BLaER1 treated with 17β-estradiol and CSF1 and Interleukin-3, amounts not matched to agents 10 nM and 100 nM (cell line): ENCODE measurements at regions not wholly inside any gene's neighbourhood (a gene's known extent, or its start where the extent isn't known, plus 50 kb on each side); places are given as distances from the start of the nearest gene placed in this dataset.
"Not testable (repeated sequence)": the region's sequence is repeated elsewhere in the genome, so short reads cannot be mapped to it uniquely, and the experiment has no call there.

ENCODE experiments used
- H3K27ac ChIP-seq, 11 experiments: shearing (Covaris generic); formaldehyde crosslinking; 2 replicates each; pipeline ENCODE4 v1.8.1; 2022
- H3K27me3 ChIP-seq, 11 experiments: shearing (Covaris generic); formaldehyde crosslinking; 2 replicates each; pipeline ENCODE4 v1.8.1; 2022
- H3K36me3 ChIP-seq, 11 experiments: shearing (Covaris generic); formaldehyde crosslinking; 2 replicates each; pipeline ENCODE4 v1.8.1; 2022
- H3K4me1 ChIP-seq, 10 experiments: shearing (Covaris generic); formaldehyde crosslinking; 2 replicates each; pipeline ENCODE4 v1.8.1; 2022
- H3K4me2 ChIP-seq, 11 experiments: shearing (Covaris generic); formaldehyde crosslinking; 2 replicates each; pipeline ENCODE4 v1.8.1; 2022
- H3K4me3 ChIP-seq, 10 experiments: shearing (Covaris generic); formaldehyde crosslinking; 2 replicates each; pipeline ENCODE4 v1.8.1; 2022
- H3K9ac ChIP-seq, 11 experiments: shearing (Covaris generic); formaldehyde crosslinking; 2 replicates each; pipeline ENCODE4 v1.8.1; 2022
- H3K9me3 ChIP-seq, 11 experiments: shearing (Covaris generic); formaldehyde crosslinking; replicated peaks in 1 of 11; 2 replicates each; pipeline ENCODE4 v1.8.1; 2022
- H4K20me1 ChIP-seq, 11 experiments: shearing (Covaris generic); formaldehyde crosslinking; 2 replicates each; pipeline ENCODE4 v1.8.1; 2022
- Cebpa-rat ChIP-seq, 11 experiments: shearing (Covaris generic); IDR thresholded peaks; 2 replicates each; pipeline ENCODE4 v1.8.1; 2022

- no peak for TF ChIP-seq Cebpa-rat (IDR thresholded peaks at IDR 0.05)
- Histone ChIP-seq H3K4me2 (no peak overlapping the region), H3K9ac (no peak overlapping the region), H4K20me1 (no peaks in the 10 kb centered on the region), H3K4me1 (no peaks in the 10 kb centered on the region), H3K27me3 (no peaks in the 10 kb centered on the region), H3K27ac (no peak overlapping the region), H3K9me3 (no peaks in the 10 kb centered on the region), H3K4me3 (no peak overlapping the region), H3K36me3 (no peaks in the 10 kb centered on the region)
Measured at GRCh38 chr3:165981318-165981717, 144.1 kb upstream of the BCHE start.

GRCh38 chr3:165960825-165961224 is 123.6 kb upstream of the BCHE start:
- not testable (repeated sequence) for H3K27ac ChIP-seq, H3K27me3 ChIP-seq, H3K4me3 ChIP-seq, H3K4me2 ChIP-seq, H3K4me1 ChIP-seq, H3K9me3 ChIP-seq, H3K36me3 ChIP-seq, H4K20me1 ChIP-seq, H3K9ac ChIP-seq

GRCh38 chr3:165954171-165954570 is 116.9 kb upstream of the BCHE start:
- Histone ChIP-seq H3K9me3 (no peaks in the 10 kb centered on the region), H3K27ac (no peak overlapping the region), H3K4me3 (no peak overlapping the region), H3K4me1 (no peaks in the 10 kb centered on the region), H3K27me3 (no peaks in the 10 kb centered on the region), H3K4me2 (no peak overlapping the region), H3K9ac (no peak overlapping the region), H4K20me1 (no peaks in the 10 kb centered on the region), H3K36me3 (no peaks in the 10 kb centered on the region)
- TF ChIP-seq Cebpa-rat (IDR thresholded peaks at IDR 0.05), result no peak

- no peaks in the 10 kb centered on the region for H3K9me3 ChIP-seq
- no peak overlapping the region for H3K4me2 ChIP-seq
- H3K9ac ChIP-seq, result no peak overlapping the region
- no peaks in the 10 kb centered on the region for H3K36me3 ChIP-seq
- no peak overlapping the region for H3K4me3 ChIP-seq
- H3K4me1 ChIP-seq, result 0 out of 20 replicates have a peak, but pooled peaks cover 0 to 5% (median 0%) of the 10 kb centered on the region in 10 experiments
- TF ChIP-seq Cebpa-rat (IDR thresholded peaks at IDR 0.05), result no peak
- no peaks in the 10 kb centered on the region for H4K20me1 ChIP-seq
- H3K27me3 ChIP-seq, result no peaks in the 10 kb centered on the region
- no peak overlapping the region for H3K27ac ChIP-seq
Measured at GRCh38 chr3:165946360-165946759, 109.1 kb upstream of the BCHE start.

- Histone ChIP-seq H3K36me3 (no peaks in the 10 kb centered on the region), H3K4me1 (no peaks in the 10 kb centered on the region), H3K9ac (no peak overlapping the region), H3K4me3 (no peak overlapping the region), H4K20me1 (no peaks in the 10 kb centered on the region), H3K4me2 (no peak overlapping the region), H3K27ac (no peak overlapping the region), H3K9me3 (peaks cover 0 to 11% (median 5%) of the 10 kb centered on the region in 11 experiments; a peak in 8 of 22 replicates), H3K27me3 (no peaks in the 10 kb centered on the region)
- TF ChIP-seq Cebpa-rat (IDR thresholded peaks at IDR 0.05), result no peak
Measured at GRCh38 chr3:165938986-165939540, 101.8 kb upstream of the BCHE start.

GRCh38 chr3:165936081-165936480 is 98.9 kb upstream of the BCHE start:
- not testable (repeated sequence) for H3K36me3 ChIP-seq, H3K4me1 ChIP-seq, H3K9ac ChIP-seq, H3K4me3 ChIP-seq, H3K4me2 ChIP-seq, H4K20me1 ChIP-seq, H3K27me3 ChIP-seq, H3K27ac ChIP-seq
- peaks cover 0 to 11% (median 5%) of the 10 kb centered on the region in 11 experiments; a peak in 8 of 22 replicates for H3K9me3 ChIP-seq

GRCh38 chr3:165924301-165924791 is 87.1 kb upstream of the BCHE start:
- not testable (repeated sequence) for H3K27ac ChIP-seq, H3K4me2 ChIP-seq, H3K27me3 ChIP-seq, H3K4me1 ChIP-seq, H4K20me1 ChIP-seq, H3K36me3 ChIP-seq, H3K9me3 ChIP-seq, H3K9ac ChIP-seq, H3K4me3 ChIP-seq

GRCh38 chr3:165920984-165921383 is 83.8 kb upstream of the BCHE start:
- Histone ChIP-seq H4K20me1 (no peaks in the 10 kb centered on the region), H3K4me1 (no peaks in the 10 kb centered on the region), H3K36me3 (no peaks in the 10 kb centered on the region), H3K4me3 (no peak overlapping the region), H3K27ac (no peak overlapping the region), H3K9ac (no peak overlapping the region), H3K9me3 (peaks cover 7 to 16% (median 11%) of the 10 kb centered on the region in 11 experiments; a peak in 18 of 22 replicates), H3K4me2 (no peak overlapping the region), H3K27me3 (no peaks in the 10 kb centered on the region)
- TF ChIP-seq Cebpa-rat (IDR thresholded peaks at IDR 0.05), result no peak

- Histone ChIP-seq H3K4me3 (no peak overlapping the region), H3K9me3 (peaks cover 7 to 12% (median 11%) of the 10 kb centered on the region in 11 experiments; a peak in 18 of 22 replicates), H3K27me3 (no peaks in the 10 kb centered on the region), H3K9ac (no peak overlapping the region), H3K27ac (no peak overlapping the region), H3K4me1 (no peaks in the 10 kb centered on the region), H3K36me3 (no peaks in the 10 kb centered on the region), H4K20me1 (no peaks in the 10 kb centered on the region), H3K4me2 (no peak overlapping the region)
- TF ChIP-seq Cebpa-rat (IDR thresholded peaks at IDR 0.05), result no peak
Measured at GRCh38 chr3:165919284-165919683, 82.1 kb upstream of the BCHE start.

GRCh38 chr3:165918657-165918979 is 81.4 kb upstream of the BCHE start:
- TF ChIP-seq Cebpa-rat (IDR thresholded peaks at IDR 0.05), result no peak

GRCh38 chr3:165917938-165918656 is 80.9 kb upstream of the BCHE start:
- H3K9ac ChIP-seq, H3K4me3 ChIP-seq, H3K27me3 ChIP-seq, H3K4me1 ChIP-seq, H3K36me3 ChIP-seq, H3K4me2 ChIP-seq, H3K27ac ChIP-seq, H4K20me1 ChIP-seq: not testable (repeated sequence)
- peaks cover 7 to 12% (median 9%) of the 10 kb centered on the region in 11 experiments; a peak in 18 of 22 replicates for H3K9me3 ChIP-seq

More at GRCh38 chr3:165918657-165918979, 81.4 kb upstream of the BCHE start:
- Histone ChIP-seq H3K4me3 (no peak overlapping the region), H4K20me1 (no peaks in the 10 kb centered on the region), H3K4me1 (no peaks in the 10 kb centered on the region), H3K27ac (no peak overlapping the region), H3K4me2 (no peak overlapping the region), H3K9me3 (peaks cover 7 to 12% (median 9%) of the 10 kb centered on the region in 11 experiments; a peak in 18 of 22 replicates), H3K27me3 (no peaks in the 10 kb centered on the region), H3K9ac (no peak overlapping the region), H3K36me3 (no peaks in the 10 kb centered on the region)

GRCh38 chr3:165915104-165915503 is 77.9 kb upstream of the BCHE start:
- H3K9ac ChIP-seq, H3K36me3 ChIP-seq: not testable (repeated sequence)

More at GRCh38 chr3:165915104-165915503, 77.9 kb upstream of the BCHE start:
- H3K4me3 ChIP-seq, H4K20me1 ChIP-seq, H3K4me2 ChIP-seq, H3K27ac ChIP-seq, H3K4me1 ChIP-seq, H3K27me3 ChIP-seq: not testable (repeated sequence)
- H3K9me3 ChIP-seq, result peaks cover 7 to 12% (median 9%) of the 10 kb centered on the region in 11 experiments; a peak in 18 of 22 replicates
